Vagina (tissue), 2 donors: ENCODE measurements at regions not wholly inside any gene's neighbourhood (a gene's known extent, or its start where the extent isn't known, plus 50 kb on each side); places are given as distances from the start of the nearest gene placed in this dataset.

Source experiments
- POLR2AphosphoS5 ChIP-seq, 2 donors: sonication (generic); formaldehyde crosslinking; IDR thresholded peaks; one replicate each; pipeline ENCODE4 v1.9.0; 2017; ENCODE audit warnings: antibody characterized with exemption in 2 of 2, mild to moderate bottlenecking in 2 of 2, low read depth in 1 of 2; ENCODE audit not compliant: insufficient read depth in 1 of 2
- TF ChIP-seq, protein P1 (sequence below), 3 experiments: fragments of 450-650 bp in 2 of 3; fragments of 200-600 bp in 1 of 3; sonication (generic) in 1 of 3; IDR thresholded peaks; one replicate each; pipeline ENCODE4 v1.5.1; 2017 to 2019; ENCODE audit warnings: antibody characterized with exemption in 3 of 3, mild to moderate bottlenecking in 2 of 3, moderate library complexity in 2 of 3

DNA sequence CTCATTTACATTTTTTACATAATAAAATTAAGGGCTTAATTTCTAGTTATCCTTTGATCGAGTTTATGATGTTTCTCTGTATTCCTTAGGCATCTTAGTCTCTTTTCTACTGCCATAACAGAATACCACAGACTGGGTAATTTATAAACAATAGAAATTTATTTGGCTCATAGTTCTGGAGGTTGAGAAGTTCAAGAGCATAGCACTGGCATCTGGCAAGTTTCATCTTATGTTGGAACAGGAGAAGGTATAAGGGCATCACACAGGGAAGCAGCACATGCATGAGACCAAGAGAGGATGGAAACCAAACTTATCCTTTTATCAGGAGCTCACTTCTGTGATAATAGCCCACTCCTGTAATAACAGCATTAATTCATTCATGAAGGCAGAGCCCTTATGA lies 284.9 kb upstream of the COX7C start:
- TF ChIP-seq, protein P1, sequence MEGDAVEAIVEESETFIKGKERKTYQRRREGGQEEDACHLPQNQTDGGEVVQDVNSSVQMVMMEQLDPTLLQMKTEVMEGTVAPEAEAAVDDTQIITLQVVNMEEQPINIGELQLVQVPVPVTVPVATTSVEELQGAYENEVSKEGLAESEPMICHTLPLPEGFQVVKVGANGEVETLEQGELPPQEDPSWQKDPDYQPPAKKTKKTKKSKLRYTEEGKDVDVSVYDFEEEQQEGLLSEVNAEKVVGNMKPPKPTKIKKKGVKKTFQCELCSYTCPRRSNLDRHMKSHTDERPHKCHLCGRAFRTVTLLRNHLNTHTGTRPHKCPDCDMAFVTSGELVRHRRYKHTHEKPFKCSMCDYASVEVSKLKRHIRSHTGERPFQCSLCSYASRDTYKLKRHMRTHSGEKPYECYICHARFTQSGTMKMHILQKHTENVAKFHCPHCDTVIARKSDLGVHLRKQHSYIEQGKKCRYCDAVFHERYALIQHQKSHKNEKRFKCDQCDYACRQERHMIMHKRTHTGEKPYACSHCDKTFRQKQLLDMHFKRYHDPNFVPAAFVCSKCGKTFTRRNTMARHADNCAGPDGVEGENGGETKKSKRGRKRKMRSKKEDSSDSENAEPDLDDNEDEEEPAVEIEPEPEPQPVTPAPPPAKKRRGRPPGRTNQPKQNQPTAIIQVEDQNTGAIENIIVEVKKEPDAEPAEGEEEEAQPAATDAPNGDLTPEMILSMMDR (IDR thresholded peaks at IDR 0.05) = no peak
- TF ChIP-seq POLR2AphosphoS5 (IDR thresholded peaks at IDR 0.05; ENCODE audit: insufficient read depth in 1 of 2, low read depth in 1 of 2) = no peak
